ENCODE measurements at regions not wholly inside any gene's neighbourhood (a gene's known extent, or its start where the extent isn't known, plus 50 kb on each side); places are given as distances from the start of the nearest gene placed in this dataset.
"Not testable (repeated sequence)": the region's sequence is repeated elsewhere in the genome, so short reads cannot be mapped to it uniquely, and the experiment has no call there.

DNA sequence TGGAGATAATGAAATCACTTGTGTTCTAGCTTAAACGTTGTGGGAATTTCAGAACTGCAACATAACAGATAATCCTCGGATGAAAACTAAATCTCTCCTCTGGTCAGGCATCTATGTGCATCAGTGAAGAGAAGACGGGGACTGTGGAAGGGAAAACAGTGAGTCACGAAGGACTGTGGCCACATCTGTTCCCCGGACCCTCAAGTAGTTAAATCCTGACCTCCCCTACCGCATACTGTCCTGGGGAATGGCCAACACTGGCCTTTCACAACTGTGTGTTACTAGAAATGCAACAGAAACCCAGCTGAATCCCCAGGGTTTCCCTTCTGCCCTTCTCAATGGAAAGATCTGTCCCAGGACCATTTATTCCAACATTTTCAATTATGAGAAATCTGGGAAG is 124.6 kb upstream of the EFCAB3 start:
- not testable (repeated sequence) for TF ChIP-seq NFE2L1 (CRISPR knock-in tag; IDR thresholded peaks at IDR 0.05); KAT7 (CRISPR knock-in tag; IDR thresholded peaks at IDR 0.05; ENCODE audit: borderline replicate concordance); ESRRA (CRISPR knock-in tag; IDR thresholded peaks at IDR 0.05; ENCODE audit: borderline replicate concordance); SP1 (CRISPR knock-in tag; conservative IDR thresholded peaks at IDR 0.05)
- TF ChIP-seq, protein P1, sequence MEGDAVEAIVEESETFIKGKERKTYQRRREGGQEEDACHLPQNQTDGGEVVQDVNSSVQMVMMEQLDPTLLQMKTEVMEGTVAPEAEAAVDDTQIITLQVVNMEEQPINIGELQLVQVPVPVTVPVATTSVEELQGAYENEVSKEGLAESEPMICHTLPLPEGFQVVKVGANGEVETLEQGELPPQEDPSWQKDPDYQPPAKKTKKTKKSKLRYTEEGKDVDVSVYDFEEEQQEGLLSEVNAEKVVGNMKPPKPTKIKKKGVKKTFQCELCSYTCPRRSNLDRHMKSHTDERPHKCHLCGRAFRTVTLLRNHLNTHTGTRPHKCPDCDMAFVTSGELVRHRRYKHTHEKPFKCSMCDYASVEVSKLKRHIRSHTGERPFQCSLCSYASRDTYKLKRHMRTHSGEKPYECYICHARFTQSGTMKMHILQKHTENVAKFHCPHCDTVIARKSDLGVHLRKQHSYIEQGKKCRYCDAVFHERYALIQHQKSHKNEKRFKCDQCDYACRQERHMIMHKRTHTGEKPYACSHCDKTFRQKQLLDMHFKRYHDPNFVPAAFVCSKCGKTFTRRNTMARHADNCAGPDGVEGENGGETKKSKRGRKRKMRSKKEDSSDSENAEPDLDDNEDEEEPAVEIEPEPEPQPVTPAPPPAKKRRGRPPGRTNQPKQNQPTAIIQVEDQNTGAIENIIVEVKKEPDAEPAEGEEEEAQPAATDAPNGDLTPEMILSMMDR (IDR thresholded peaks at IDR 0.05) = not testable (repeated sequence)
- TF ChIP-seq, protein P2, sequence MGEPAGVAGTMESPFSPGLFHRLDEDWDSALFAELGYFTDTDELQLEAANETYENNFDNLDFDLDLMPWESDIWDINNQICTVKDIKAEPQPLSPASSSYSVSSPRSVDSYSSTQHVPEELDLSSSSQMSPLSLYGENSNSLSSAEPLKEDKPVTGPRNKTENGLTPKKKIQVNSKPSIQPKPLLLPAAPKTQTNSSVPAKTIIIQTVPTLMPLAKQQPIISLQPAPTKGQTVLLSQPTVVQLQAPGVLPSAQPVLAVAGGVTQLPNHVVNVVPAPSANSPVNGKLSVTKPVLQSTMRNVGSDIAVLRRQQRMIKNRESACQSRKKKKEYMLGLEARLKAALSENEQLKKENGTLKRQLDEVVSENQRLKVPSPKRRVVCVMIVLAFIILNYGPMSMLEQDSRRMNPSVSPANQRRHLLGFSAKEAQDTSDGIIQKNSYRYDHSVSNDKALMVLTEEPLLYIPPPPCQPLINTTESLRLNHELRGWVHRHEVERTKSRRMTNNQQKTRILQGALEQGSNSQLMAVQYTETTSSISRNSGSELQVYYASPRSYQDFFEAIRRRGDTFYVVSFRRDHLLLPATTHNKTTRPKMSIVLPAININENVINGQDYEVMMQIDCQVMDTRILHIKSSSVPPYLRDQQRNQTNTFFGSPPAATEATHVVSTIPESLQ (CRISPR knock-in tag; IDR thresholded peaks at IDR 0.05) = not testable (repeated sequence)
- TF ChIP-seq, protein P3, sequence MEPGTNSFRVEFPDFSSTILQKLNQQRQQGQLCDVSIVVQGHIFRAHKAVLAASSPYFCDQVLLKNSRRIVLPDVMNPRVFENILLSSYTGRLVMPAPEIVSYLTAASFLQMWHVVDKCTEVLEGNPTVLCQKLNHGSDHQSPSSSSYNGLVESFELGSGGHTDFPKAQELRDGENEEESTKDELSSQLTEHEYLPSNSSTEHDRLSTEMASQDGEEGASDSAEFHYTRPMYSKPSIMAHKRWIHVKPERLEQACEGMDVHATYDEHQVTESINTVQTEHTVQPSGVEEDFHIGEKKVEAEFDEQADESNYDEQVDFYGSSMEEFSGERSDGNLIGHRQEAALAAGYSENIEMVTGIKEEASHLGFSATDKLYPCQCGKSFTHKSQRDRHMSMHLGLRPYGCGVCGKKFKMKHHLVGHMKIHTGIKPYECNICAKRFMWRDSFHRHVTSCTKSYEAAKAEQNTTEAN (CRISPR knock-in tag; IDR thresholded peaks at IDR 0.05) = not testable (repeated sequence)
- TF ChIP-seq, protein P4, sequence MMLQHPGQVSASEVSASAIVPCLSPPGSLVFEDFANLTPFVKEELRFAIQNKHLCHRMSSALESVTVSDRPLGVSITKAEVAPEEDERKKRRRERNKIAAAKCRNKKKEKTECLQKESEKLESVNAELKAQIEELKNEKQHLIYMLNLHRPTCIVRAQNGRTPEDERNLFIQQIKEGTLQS (CRISPR knock-in tag; conservative IDR thresholded peaks at IDR 0.05) = not testable (repeated sequence)
- TF ChIP-seq, protein P5, sequence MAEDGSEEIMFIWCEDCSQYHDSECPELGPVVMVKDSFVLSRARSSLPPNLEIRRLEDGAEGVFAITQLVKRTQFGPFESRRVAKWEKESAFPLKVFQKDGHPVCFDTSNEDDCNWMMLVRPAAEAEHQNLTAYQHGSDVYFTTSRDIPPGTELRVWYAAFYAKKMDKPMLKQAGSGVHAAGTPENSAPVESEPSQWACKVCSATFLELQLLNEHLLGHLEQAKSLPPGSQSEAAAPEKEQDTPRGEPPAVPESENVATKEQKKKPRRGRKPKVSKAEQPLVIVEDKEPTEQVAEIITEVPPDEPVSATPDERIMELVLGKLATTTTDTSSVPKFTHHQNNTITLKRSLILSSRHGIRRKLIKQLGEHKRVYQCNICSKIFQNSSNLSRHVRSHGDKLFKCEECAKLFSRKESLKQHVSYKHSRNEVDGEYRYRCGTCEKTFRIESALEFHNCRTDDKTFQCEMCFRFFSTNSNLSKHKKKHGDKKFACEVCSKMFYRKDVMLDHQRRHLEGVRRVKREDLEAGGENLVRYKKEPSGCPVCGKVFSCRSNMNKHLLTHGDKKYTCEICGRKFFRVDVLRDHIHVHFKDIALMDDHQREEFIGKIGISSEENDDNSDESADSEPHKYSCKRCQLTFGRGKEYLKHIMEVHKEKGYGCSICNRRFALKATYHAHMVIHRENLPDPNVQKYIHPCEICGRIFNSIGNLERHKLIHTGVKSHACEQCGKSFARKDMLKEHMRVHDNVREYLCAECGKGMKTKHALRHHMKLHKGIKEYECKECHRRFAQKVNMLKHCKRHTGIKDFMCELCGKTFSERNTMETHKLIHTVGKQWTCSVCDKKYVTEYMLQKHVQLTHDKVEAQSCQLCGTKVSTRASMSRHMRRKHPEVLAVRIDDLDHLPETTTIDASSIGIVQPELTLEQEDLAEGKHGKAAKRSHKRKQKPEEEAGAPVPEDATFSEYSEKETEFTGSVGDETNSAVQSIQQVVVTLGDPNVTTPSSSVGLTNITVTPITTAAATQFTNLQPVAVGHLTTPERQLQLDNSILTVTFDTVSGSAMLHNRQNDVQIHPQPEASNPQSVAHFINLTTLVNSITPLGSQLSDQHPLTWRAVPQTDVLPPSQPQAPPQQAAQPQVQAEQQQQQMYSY (CRISPR knock-in tag; IDR thresholded peaks at IDR 0.05) = not testable (repeated sequence)
- TF ChIP-seq, protein P6, sequence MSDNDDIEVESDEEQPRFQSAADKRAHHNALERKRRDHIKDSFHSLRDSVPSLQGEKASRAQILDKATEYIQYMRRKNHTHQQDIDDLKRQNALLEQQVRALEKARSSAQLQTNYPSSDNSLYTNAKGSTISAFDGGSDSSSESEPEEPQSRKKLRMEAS (CRISPR knock-in tag; IDR thresholded peaks at IDR 0.05) = not testable (repeated sequence)

All from WTC11 (cell line).